ENCODE measurements at regions not wholly inside any gene's neighbourhood (a gene's known extent, or its start where the extent isn't known, plus 50 kb on each side); places are given as distances from the start of the nearest gene placed in this dataset.

GRCh38 chr13:88656751-88657150, 985.6 kb downstream of the SLITRK5 start:
- no peaks in the 10 kb centered on the region for H3K9me3 ChIP-seq
- WGBS = 54% methylated on average over 6 of the region's 6 CpGs
- no peaks in the 10 kb centered on the region for H3K4me1 ChIP-seq (replicated peaks)
- TF ChIP-seq CTCF (IDR thresholded peaks at IDR 0.05) = no peak
- no peak for TF ChIP-seq POLR2AphosphoS5 (IDR thresholded peaks at IDR 0.05)
- no peak for TF ChIP-seq POLR2A (IDR thresholded peaks at IDR 0.05)
- H3K27ac ChIP-seq = no peak overlapping the region
- H3K36me3 ChIP-seq = no peaks in the 10 kb centered on the region
- H3K27me3 ChIP-seq (replicated peaks; ENCODE audit: insufficient read depth) = no peaks in the 10 kb centered on the region
- no peak overlapping the region for H3K4me3 ChIP-seq
- intact Hi-C loops (cut with DNase I) = no loop called here
- DNase-seq (ENCODE audit: low spot score) = no peak

GRCh38 chr13:88670509-88670908, 999.3 kb downstream of the SLITRK5 start:
- no peak for TF ChIP-seq POLR2A (IDR thresholded peaks at IDR 0.05)
- no peak for TF ChIP-seq CTCF (IDR thresholded peaks at IDR 0.05)
- TF ChIP-seq POLR2AphosphoS5 (IDR thresholded peaks at IDR 0.05) = no peak
- no peak for DNase-seq (ENCODE audit: low spot score)
- Histone ChIP-seq H3K27ac (no peak overlapping the region), H3K4me3 (no peak overlapping the region), H3K9me3 (no peaks in the 10 kb centered on the region), H3K4me1 (replicated peaks) (no peaks in the 10 kb centered on the region), H3K36me3 (no peaks in the 10 kb centered on the region), H3K27me3 (replicated peaks; ENCODE audit: insufficient read depth) (no peaks in the 10 kb centered on the region)
- WGBS = 90% methylated on average over 1 of the region's 1 CpG
- intact Hi-C loops (cut with DNase I) = no loop called here

- H3K27ac ChIP-seq = no peak overlapping the region
- H3K27me3 ChIP-seq (replicated peaks; ENCODE audit: insufficient read depth) = no peaks in the 10 kb centered on the region
- H3K4me1 ChIP-seq (replicated peaks) = no peaks in the 10 kb centered on the region
- no peak overlapping the region for H3K4me3 ChIP-seq
- no peaks in the 10 kb centered on the region for H3K36me3 ChIP-seq
- DNase-seq (ENCODE audit: low spot score) = no peak
- TF ChIP-seq POLR2A (IDR thresholded peaks at IDR 0.05) (no peak), CTCF (IDR thresholded peaks at IDR 0.05) (no peak), POLR2AphosphoS5 (IDR thresholded peaks at IDR 0.05) (no peak)
- 83% methylated on average over 2 of the region's 2 CpGs for WGBS
- intact Hi-C loops (cut with DNase I) = no loop called here
- H3K9me3 ChIP-seq = no peaks in the 10 kb centered on the region
Measured at GRCh38 chr13:88674841-88675240, 1003.7 kb downstream of the SLITRK5 start.

- Histone ChIP-seq H3K4me3 (no peak overlapping the region), H3K9me3 (no peaks in the 10 kb centered on the region), H3K27ac (no peak overlapping the region), H3K4me1 (replicated peaks) (no peaks in the 10 kb centered on the region), H3K27me3 (replicated peaks; ENCODE audit: insufficient read depth) (no peaks in the 10 kb centered on the region), H3K36me3 (no peaks in the 10 kb centered on the region)
- TF ChIP-seq POLR2AphosphoS5 (IDR thresholded peaks at IDR 0.05) (no peak), POLR2A (IDR thresholded peaks at IDR 0.05) (no peak), CTCF (IDR thresholded peaks at IDR 0.05) (no peak)
- 85% methylated on average over 2 of the region's 2 CpGs for WGBS
- intact Hi-C loops (cut with DNase I) = no loop called here
- no peak for DNase-seq (ENCODE audit: low spot score)
Measured at GRCh38 chr13:88675347-88675996, 1004.3 kb downstream of the SLITRK5 start.

- Histone ChIP-seq H3K27me3 (replicated peaks; ENCODE audit: insufficient read depth) (no peaks in the 10 kb centered on the region), H3K27ac (no peak overlapping the region), H3K4me1 (replicated peaks) (no peaks in the 10 kb centered on the region), H3K36me3 (no peaks in the 10 kb centered on the region), H3K9me3 (no peaks in the 10 kb centered on the region), H3K4me3 (no peak overlapping the region)
- no peak for DNase-seq (ENCODE audit: low spot score)
- no peak for TF ChIP-seq POLR2AphosphoS5 (IDR thresholded peaks at IDR 0.05)
- no peak for TF ChIP-seq CTCF (IDR thresholded peaks at IDR 0.05)
- no peak for TF ChIP-seq POLR2A (IDR thresholded peaks at IDR 0.05)
- intact Hi-C loops (cut with DNase I) = no loop called here
Measured at GRCh38 chr13:88676016-88676415, 1004.8 kb downstream of the SLITRK5 start.

Data from prostate gland (tissue), 2 donors.